Kidney glomerular epithelial cell (primary cell): ENCODE measurements at regions not wholly inside any gene's neighbourhood (a gene's known extent, or its start where the extent isn't known, plus 50 kb on each side); places are given as distances from the start of the nearest gene placed in this dataset.
A peak's percentile ranks its signal among the peaks of the same experiment; 100 is the strongest.
"Not testable (repeated sequence)": the region's sequence is repeated elsewhere in the genome, so short reads cannot be mapped to it uniquely, and the experiment has no call there.

Source experiments
- DNase-seq: peaks from one replicate; lab custom pipeline; 2025; lab: John Stamatoyannopoulos, UW

- DNase-seq, result peak; percentile 62
Observed at GRCh38 chr11:109939166-109939810, 153.9 kb upstream of the ZC3H12C start.

- DNase-seq, result no peak
Observed at GRCh38 chr11:109940816-109941215, 152.4 kb upstream of the ZC3H12C start.

GRCh38 chr11:109945626-109946321 is 147.4 kb upstream of the ZC3H12C start:
- no peak for DNase-seq

GRCh38 chr11:109946322-109946846 is 146.8 kb upstream of the ZC3H12C start:
- DNase-seq, result peak; percentile 83

DNA sequence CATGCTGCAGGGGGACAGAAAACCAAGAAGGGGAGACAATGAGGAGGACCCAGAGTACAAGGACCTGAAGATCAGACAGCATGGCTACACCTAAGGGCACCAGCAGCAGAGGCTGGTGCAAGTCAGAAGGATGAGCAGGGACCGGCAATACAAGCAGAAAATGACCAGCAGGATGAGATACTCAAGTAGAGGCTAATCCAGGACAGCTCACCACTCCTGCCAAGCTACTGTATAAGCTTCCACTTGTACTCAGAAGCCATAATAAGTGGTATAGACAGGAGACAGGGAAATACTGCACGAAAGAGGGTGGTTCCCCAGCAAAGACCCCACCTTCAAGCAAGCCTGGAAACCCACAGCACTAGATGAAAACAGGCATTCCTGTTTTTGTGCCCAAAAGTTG is 138.7 kb upstream of the ZC3H12C start:
- DNase-seq, result no peak

- no peak for DNase-seq
Observed at GRCh38 chr11:109956124-109956793, 136.9 kb upstream of the ZC3H12C start.

DNA sequence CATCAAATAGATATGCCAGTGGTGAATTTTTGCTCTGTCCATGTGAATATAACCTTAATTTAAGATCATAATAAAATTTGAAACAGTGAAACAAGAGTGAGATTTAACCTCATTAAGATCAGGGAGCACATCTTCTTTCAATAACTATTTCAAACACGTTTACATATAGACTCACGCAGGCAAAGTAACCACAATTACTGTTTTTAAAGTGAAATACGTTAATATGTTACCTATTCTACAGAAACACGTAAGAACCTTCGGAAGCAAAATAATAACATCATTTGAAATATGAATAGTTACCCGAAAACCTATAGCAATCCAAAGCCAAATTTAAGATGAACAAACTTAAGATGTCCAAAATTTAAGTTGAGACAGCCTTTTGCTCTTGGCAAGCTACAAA is 136.2 kb upstream of the ZC3H12C start:
- no peak for DNase-seq

- no peak for DNase-seq
Observed at GRCh38 chr11:109957601-109958000, 135.6 kb upstream of the ZC3H12C start.

DNA sequence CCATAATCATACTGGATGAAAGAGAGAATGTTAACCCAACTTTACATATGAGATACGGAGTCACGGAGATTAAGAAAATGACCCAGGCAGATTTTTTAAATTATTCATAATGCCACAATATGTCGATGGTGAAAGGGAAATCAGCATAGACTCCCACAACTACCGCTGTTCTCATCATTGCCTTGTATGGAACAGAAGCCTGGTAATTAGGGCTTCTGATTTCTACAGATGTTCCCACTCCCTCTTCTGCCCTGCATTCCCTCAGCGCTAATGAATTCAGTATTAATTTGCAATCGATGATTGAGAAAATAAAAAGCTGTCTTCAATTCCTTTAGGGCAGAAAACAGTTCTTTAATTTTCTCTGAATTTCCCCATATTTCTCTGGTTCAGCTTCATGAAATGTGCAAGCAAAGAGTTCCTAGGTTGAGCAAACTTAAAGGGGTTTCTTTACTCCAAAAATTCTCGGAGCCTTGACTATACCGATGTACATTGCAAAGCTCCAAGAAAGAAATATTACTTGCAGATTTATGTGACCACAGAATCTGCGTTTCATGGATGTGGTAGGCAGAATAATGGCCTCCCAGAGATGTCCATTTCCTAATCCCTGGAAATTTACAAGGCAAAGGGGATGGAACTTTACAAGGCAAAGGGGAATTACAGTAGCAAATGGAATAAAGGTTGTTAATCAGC is 134.9 kb upstream of the ZC3H12C start:
- DNase-seq, result no peak

GRCh38 chr11:109958821-109959166 is 134.4 kb upstream of the ZC3H12C start:
- no peak for DNase-seq

- no peak for DNase-seq
Observed at GRCh38 chr11:109960831-109961230, 132.4 kb upstream of the ZC3H12C start.

GRCh38 chr11:109961261-109961660 is 131.9 kb upstream of the ZC3H12C start:
- no peak for DNase-seq

DNA sequence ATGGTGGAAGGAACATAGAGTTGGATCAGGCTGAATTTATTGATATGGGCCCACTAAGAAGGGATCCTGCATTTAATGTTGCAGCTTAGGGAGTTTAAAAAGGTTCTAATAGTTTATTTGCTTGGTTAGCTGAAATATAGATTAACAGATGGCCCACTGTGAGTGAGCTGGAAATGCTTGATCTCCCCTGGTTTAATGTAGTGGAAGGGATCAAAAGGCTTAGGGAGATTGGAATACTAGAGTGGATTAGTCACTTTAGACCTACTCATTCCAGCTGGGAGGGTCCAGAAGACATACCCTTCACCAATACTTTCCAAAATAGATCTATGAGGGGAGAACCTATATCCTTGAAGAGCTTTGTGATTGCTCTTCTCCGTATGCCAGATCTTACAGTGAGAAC is 130.1 kb upstream of the ZC3H12C start:
- DNase-seq, result no peak

- no peak for DNase-seq
Observed at GRCh38 chr11:109964487-109964886, 128.7 kb upstream of the ZC3H12C start.

GRCh38 chr11:109965445-109965844 is 127.7 kb upstream of the ZC3H12C start:
- DNase-seq, result not testable (repeated sequence)

DNA sequence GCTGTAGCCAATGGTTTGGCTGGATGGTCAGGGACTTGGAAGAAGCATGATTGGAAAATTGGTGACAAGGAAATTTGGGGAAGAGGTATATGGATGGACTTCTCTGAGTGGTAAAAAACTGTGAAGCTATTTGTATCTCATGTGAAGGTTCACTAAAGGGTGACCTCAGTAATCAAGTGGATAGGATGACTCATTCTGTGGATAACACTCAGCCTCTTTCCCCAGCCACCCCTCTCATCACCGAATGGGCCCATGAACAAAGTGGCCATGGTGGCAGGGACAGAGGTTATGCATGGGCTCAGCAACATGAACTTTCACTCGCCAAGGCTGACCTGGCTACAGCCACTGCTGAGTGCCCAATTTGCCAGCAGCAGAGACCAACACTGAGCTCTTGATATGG is 127.3 kb upstream of the ZC3H12C start:
- DNase-seq, result not testable (repeated sequence)

DNA sequence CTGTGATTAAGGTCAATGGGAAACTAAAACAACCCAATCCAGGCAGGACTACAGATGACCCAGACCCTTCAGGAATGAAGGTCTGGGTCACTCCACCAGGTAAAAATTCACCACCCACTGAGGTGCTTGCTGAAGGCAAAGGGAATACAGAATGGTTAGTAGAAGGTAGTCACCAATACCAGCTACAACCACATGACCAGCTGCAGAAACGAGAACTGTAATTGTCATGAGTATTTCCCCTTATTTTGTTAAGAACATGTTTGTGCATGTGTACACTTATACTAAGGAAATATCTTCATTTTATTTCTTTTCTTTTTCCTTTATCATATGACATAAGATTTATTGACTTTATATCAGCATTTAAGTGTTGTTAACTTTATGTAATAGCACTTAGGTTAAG is 126.1 kb upstream of the ZC3H12C start:
- DNase-seq, result not testable (repeated sequence)

DNA sequence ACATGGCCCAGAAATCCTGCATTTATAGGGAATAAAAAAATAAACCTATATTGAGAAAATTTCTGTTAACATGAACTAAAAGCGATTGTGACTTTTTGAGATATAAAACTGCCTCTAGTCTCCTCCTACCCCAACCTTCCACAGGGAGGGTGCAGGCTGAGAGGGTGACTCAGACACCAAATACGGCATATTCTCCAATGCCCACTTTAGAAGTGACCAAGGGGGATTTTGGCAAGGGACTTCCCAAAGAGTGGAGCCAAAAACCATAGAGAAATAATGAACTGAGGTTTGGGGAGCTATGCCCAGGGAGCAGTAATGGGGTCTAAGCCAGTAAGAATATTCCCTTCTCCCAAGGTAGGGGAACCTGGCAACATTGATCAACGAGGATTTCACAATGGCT is 124.9 kb upstream of the ZC3H12C start:
- DNase-seq, result no peak

DNA sequence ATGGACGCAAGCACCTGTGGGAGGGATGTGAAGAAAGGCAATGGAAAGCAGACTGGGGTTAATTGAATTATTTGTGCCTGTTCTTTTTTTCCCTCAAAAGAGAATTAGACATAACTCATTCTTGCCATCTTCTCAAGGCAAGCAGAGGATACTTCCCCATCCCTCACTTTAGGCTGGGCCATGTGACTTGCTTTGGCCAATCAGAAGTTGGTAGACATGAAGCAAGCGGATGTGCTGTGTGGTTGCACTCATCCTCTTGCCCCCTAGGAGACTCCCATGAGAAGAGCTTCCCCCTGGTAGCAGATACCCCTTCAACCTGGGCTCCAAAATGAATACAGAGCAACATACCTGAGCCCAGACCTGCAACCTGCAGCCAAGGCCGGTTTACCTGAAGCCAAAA is 124.4 kb upstream of the ZC3H12C start:
- DNase-seq, result no peak

DNA sequence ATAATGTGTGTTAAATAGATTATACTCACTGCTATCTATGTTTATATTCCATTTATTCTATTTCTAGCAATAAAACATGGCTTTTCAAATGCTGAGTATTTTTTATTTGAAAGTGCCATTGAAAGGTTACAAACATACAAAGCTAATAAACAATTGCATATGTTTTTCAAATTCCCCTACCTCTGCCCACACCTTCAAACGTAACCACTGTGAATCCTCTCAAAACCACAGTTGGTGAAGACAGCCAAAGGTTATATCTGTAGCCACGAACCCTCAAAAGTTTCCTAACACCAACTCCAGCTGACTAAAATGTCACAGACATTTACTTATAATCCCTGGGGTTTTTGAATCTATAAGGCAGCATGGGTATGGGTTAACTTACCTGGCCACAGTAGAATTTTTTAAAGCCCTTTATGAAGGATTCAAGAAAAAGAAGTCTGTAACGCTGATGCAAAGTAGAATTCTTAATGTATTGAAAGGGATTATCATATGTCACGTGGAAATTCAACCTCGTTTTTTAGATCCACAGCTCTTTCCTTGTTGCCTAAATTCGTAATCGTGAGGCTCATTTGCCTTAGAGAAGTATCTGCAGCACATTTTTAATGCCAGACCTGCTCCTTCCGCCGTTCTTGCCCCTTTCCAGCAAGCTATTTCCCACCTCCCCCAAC is 122.5 kb upstream of the ZC3H12C start:
- no peak for DNase-seq

DNA sequence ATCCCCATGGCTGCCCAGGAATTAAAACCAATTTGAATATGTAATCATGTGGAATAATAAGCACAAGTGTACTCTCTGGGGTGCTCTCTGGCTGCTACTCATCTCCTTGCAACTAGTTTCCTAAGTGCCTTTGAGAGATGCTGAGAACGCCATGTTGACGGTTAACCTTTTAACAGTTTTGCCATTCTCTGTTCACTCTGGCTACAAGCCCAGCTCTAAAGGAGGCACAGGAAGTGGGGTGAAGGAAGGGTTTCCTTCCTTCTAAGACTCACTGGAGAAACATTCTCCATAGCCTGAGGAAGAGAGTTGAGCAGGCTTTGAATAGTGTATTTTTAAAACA is 122.0 kb upstream of the ZC3H12C start:
- DNase-seq, result no peak

- DNase-seq, result no peak
Observed at GRCh38 chr11:109972181-109972715, 120.9 kb upstream of the ZC3H12C start.
